GM19240 (cell line): ENCODE measurements at regions not wholly inside any gene's neighbourhood (a gene's known extent, or its start where the extent isn't known, plus 50 kb on each side); places are given as distances from the start of the nearest gene placed in this dataset.

Experiments used
- DNase-seq: peaks from one replicate; pipeline ENCODE4 v3.0.0; 2011; ENCODE audit warnings: low spot score; ENCODE audit not compliant: insufficient read length

DNA sequence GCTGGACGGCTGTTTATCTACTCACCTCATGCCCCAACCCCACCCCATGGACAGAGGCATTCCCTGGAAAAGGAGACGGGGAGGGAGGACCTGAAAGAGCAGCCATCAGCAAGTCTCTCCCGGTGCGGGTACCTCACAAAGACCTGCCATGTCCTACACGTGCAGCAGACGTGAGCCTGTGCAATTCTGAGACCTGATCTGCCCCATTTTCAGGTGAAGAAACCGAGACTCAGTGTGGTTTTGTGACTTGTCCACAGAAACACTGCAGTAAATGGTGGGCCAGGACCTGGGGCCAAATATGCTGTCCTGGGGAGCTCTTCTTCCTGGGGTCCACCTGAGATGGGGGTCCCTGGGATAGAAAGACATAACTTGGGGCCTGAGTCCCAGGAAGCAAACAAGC lies 137.0 kb upstream of the LINGO1 start:
- no peak for DNase-seq

- no peak for DNase-seq
These were observed 135.9 kb upstream of the LINGO1 start for GRCh38 chr15:77768521-77769078.

DNA sequence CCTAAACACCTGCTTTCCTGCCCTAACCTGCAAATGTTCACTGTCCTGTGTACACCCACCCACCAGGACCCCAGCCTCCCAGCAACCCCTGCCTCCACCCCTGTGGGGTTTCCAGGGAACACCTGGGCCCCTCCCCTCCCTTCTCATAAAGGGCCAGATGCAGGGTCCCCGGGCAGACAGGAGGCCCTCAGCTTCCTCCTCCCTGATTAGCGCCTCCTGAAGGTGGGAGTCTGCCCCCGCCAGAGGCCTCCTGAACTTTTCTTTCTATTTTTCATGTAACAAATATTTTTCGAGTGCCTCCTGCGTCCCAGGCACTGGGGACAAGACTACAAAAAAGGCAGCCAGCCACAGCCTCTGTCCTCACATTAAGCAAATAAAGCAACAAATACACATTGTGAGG lies 135.4 kb upstream of the LINGO1 start:
- no peak for DNase-seq

DNA sequence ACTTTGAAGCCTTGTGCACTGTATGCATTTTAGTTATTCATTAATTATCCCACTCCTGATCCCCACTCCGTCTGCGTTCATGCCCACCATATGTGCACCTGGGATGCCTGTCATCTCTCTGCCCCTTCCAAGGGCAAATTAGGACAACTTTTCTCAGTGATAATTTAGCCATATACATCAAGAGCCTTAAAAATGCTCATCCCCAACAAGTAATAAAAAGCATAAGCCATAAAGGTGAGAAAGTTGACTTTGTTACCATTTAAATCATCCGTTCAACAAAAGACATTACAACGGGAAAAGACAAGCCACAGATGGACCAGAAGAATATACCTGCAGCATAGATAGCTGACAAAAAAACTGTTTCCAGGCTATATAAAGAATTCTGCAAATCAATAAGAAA lies 131.4 kb upstream of the LINGO1 start:
- no peak for DNase-seq

DNA sequence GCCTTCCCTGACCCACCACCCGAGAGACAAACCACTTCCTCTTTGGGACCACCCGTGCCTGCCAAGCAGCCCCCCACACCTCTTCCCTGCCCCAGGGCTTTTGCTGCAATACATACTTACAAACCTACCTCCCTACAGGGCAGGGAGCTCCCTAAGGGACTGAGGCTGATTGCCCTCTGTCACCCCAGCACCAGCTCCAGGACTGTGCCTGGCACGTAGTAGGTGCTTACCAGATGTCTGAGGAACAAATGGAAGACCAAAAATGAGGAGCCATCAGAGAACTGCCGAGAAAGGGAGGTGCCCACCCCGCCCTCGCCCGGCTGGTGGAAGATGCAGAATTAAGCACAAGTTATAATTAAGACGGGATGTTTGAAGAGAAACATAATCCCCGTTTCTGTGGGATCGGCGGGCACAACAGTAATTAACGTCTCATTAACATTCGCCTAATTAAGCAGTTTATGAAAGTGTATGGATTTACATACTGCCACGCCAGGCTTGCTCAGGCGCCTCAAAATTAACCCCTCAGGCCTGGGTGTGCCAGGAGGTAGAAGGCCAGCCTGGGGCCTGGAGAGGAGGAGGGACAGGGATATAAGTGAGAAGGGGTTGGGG lies 130.1 kb upstream of the LINGO1 start:
- no peak for DNase-seq

DNA sequence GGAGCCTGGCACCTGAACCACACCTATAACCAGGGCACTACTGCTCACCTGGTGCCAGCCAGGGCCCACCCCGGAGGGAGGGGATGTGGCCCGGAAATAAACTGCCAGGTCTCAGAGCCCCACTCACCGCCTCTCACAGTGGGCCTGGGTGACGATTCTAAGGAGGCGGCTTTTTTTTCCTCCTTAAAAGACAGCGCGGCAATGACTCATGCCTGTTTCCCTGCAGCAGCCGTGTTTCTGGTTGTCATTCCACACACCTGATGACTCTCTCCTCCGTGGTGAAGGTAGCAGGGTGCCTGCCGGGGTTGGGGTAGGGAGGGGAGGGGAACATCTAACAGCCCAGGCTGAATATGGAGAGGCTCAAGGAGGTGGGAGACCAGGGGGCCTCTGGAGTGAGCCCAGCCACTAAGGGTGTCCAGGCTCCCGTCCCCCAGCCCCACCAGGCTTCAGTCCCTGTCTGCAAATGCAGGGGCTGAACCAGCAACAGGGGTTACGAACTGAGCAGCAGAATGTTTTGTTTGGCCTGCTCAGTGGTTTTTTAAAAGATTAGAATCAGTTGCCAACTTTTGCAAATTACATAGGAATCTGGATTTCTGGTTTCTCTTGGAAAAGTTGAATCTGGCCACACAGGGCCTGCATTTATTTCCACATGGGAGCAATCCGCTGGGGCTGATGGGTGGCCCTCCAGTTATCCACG lies 127.3 kb upstream of the LINGO1 start:
- DNase-seq: no peak

DNA sequence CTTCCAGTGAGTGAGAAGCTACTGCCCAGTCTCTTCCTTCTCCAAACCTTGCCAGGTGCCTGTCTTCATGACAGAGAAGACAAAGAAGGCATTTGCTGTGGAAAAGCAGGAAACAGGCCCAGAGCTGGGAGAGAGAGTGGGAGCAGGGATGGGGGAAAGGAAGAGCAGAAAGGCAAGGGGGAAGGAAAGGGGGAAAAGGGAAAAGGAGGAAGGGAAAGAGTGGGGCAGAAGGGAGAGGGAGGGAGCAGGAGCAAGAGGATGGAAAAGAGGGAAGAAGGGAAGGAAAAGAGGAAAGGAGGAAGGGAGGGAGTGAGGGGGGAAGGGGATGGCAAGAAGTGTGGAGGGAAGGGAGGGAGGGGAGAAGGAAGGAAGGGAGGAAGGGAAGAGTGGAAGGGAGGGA lies 121.2 kb upstream of the LINGO1 start:
- DNase-seq: no peak

DNA sequence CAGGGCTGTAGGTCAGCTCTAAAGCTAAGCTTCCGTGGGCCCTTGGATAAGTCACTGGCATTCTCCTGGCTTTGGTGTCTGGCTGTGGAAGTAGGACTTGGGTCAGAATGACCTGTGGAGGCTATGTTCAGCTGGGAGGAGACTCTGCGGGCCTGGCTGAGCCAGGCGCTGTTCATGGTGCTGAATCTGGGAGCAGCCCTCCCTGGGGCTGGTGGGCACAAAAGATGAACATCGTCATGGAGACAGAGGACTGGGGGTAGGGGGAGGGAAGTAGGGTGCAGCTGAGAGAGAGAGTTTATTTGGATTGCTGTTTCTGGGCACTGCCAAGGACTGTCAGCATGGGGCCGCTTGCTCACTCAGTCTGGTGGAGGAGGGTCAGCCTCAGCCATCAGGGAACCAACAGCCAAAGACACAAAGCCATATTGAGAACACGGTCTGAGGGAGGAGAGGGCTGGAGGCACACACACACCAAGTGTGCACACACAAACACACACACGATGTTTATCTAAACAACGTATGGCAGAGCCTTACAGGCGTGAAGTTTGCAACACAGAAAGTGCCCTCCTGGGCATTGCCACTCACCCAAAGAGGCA lies 120.7 kb upstream of the LINGO1 start:
- no peak for DNase-seq

DNA sequence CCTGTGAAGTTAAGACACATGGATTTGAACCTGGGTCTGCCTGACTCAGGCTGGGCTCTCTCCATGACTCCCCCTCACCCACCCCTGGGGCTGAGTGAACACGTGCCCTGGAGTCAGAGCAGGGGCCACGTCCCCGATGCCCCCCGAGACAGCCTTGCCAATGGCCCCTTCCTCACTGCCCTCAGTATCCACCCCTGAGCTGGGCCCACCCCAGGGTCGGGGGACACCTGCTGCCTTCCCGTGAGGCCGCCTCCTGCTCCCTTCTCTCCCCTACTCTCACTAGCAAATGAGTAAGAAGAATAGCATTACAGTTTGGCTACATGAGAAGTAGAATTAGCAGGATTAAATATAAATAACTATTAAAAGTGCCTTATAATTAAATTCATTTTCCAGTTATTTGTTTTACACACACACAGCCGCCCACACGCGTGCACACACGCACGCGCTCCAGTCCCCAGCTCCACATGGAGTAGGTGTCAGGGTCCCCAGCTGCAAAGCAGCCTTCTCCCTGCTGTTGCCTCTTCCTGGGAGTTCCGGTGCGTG lies 117.4 kb upstream of the LINGO1 start:
- no peak for DNase-seq

DNA sequence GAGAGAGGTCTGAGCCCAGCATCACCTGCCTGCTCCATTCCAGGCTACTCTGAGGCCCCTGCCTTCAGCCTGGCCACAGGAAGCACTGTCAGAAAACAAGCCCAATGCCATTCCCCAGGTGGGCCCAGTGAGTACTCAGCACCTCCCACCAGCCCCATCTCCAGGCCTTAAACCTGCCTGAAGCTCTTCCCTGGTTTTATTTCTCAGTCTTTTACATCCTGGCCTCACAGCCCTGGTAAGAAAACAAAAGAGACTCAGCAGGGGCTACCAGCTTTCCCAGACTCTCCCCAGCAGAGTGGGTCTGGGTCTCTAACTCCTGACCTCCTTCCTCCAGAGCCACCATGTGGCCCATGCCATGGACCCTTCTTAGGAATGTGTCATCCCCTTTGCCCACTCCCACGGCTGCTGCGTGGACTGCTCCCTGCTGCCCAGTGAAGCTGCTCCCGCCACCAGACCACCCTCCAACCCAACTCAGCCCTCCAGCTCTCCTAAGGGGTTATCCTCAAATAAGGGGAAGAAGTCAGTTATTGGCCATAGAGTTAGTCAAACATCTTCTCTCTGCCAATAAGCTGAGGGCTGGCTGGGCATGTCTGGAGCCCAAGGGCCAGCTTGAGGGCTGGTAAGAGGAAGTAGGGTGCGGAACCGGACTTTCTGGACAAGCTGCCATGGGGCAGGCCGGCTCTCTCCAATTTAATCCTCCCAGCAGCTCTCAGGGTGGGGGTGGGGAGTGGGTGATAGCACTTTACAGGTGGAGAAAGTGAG lies 116.7 kb upstream of the LINGO1 start:
- DNase-seq: no peak

DNA sequence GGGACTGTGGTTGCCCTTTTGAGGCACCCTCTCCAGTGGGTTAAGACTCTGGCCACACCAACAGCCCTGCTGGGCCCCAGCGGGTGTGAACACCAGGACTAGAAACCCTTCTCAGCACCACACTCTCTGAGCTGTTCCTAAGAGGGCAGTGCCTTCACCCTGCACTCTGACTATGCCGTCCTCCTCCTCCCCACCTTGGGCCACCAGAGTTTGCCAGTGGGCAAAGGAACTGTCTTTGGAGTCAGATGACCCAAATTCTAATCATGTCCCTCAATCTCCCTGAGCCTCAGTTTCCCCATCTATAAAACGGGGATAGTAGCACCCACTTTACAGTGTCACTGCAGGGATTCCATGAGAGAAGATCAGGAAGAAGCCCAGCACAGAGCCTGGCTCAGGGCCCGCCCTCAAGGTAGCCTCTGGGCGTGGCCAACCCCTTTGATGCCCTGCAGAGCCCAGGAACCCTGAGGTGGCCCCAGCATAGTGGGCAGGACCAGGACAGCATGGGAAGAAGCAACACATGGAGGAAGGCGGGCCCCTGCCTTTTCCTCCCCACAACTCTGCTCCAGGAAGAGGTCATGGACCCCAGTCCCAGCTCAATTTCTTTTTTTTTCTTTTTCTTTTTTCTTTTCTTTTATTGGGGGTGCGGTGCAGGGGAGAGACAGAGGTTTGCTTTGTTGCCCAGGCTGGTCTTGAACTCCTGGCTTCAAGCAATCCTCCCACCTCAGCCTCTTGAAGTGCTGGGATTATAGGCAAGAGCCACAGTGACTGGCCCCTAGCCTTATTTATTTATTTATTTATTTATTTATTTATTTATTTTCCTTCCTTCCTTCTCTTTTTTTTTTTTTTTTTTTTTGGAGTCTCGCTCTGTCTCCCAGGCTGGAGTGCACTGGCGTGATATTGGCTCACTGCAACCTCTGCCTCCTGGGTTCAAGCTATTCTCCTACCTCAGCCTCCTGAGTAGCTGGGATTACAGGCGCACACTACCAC lies 115.7 kb upstream of the LINGO1 start:
- no peak for DNase-seq

GRCh38 chr15:77747175-77748077 lies 114.7 kb upstream of the LINGO1 start:
- no peak for DNase-seq

- DNase-seq: no peak
These were observed 113.8 kb upstream of the LINGO1 start for GRCh38 chr15:77746254-77747174.

GRCh38 chr15:77744398-77744797 lies 111.7 kb upstream of the LINGO1 start:
- DNase-seq: no peak

DNA sequence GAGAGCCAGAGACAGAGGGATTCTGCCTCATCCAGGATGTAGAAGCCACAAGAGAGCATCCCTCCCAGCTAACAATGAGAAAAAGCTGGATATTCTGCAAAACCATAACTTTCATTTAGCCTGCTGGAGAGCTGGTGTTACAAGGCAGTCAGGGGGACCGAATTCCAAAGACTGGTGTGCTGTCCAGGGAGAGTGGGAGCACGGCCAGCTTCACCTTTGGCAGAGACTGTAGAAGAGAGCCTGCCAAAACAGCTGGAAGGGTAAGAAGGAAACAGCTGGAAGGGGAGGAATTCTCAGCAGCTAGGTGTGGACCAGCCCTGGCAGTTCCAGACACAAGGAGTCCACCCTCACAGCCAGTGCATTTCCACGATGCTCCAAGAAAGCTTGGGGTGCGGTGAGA lies 109.9 kb upstream of the LINGO1 start:
- no peak for DNase-seq

DNA sequence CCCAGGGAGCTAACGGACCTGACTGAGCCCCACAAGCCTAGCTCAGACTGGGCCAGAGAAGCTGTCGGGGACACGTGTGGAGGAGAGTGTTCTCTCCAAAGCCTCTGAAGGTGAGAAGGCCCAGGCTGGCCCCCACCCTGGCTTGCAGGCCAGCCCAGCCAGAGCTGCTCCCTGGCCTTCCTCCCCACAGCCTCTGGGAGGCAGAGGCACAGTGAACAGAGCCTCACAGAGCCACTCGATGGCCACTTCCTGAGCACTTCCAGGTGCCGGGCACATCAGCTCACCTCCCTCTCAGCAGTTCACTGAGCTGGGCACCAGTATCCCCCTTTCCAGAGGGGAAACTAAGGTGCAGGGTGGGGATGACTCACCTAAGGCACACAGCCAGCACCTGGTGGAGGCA lies 109.4 kb upstream of the LINGO1 start:
- no peak for DNase-seq

DNA sequence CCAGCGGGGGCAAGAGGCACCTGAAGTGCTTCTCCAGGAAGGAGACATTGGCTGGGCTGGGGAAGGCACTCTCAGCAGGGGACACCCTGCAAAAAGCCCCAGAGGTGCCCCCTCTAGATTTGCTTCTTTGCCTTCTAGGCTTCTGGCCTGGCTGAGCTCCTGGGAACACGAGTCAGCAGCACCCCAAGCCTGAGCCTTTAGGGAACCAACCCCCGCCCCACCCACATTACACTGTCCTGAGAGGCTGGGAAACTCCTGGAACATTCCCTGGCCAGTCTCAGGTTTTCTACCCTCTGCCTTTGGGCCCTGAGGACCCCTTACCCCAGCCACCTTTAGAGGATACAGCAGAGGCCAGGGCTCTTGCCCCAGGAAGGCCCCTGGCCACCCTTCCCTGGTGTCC lies 108.4 kb upstream of the LINGO1 start:
- no peak for DNase-seq

- no peak for DNase-seq
These were observed 107.1 kb upstream of the LINGO1 start for GRCh38 chr15:77739591-77740378.
